Prostate gland (tissue), 2 donors: ENCODE measurements at regions not wholly inside any gene's neighbourhood (a gene's known extent, or its start where the extent isn't known, plus 50 kb on each side); places are given as distances from the start of the nearest gene placed in this dataset.

Experiments
- DNase-seq: peaks from one replicate; pipeline ENCODE4 v3.0.0-alpha.2; 2019; ENCODE audit warnings: low spot score
- H3K27ac ChIP-seq, 2 donors: fragments of 200-600 bp; sonication (generic); 2 replicates each; pipeline ENCODE4 v1.5.1; 2017 to 2019
- H3K27me3 ChIP-seq: fragments of 200-600 bp; sonication (generic); replicated peaks from 2 replicates; pipeline ENCODE4 v1.5.1; 2019; ENCODE audit not compliant: insufficient read depth
- H3K36me3 ChIP-seq, 2 donors: fragments of 200-600 bp; sonication (generic); 1 replicate in 1 of 2; 2 replicates in 1 of 2; pipeline versions ENCODE4 v1.5.1 to v1.8.1; 2017 to 2019
- H3K4me1 ChIP-seq: fragments of 200-600 bp; sonication (generic); replicated peaks from 2 replicates; pipeline ENCODE4 v1.5.1; 2019
- H3K4me3 ChIP-seq, 2 donors: fragments of 200-600 bp; sonication (generic); 2 replicates each; pipeline ENCODE4 v1.5.1; 2017 to 2019
- H3K9me3 ChIP-seq: fragments of 200-600 bp; sonication (generic); 2 replicates; pipeline ENCODE4 v1.5.1; 2017
- POLR2A ChIP-seq: fragments of 450-650 bp; IDR thresholded peaks from one replicate; pipeline ENCODE4 v1.6.1; 2016; ENCODE audit warnings: antibody characterized with exemption, mild to moderate bottlenecking
- POLR2AphosphoS5 ChIP-seq: sonication (generic); formaldehyde crosslinking; IDR thresholded peaks from one replicate; pipeline ENCODE4 v1.6.1; 2017; ENCODE audit warnings: antibody characterized with exemption
- WGBS: methylation state at CpG from one replicate; pipeline ENCODE4 v1.1.5; 2018; 5-methylcytosine and 5-hydroxymethylcytosine counted together
- intact Hi-C: fragments of 100-400 bp; cut with DNase I; formaldehyde crosslinking; loops from one replicate; pipeline ENCODE4 v1.14.2; 2022
- TF ChIP-seq, protein P1 (sequence below), 4 experiments: fragments of 200-600 bp in 2 of 4; fragments of 450-650 bp in 2 of 4; sonication (generic) in 2 of 4; IDR thresholded peaks; 1 replicate in 3 of 4; 2 replicates in 1 of 4; pipeline ENCODE4 v1.5.1; 2016 to 2019; ENCODE audit warnings: antibody characterized with exemption in 4 of 4, mild to moderate bottlenecking in 2 of 4, moderate library complexity in 2 of 4

GRCh38 chr13:57044910-57045309 lies 95.8 kb upstream of the PRR20A start:
- intact Hi-C loops, result no loop called here
- Histone ChIP-seq H3K4me1 (no peaks in the 10 kb centered on the region), H3K27me3 (no peaks in the 10 kb centered on the region), H3K4me3 (no peak overlapping the region), H3K27ac (no peak overlapping the region), H3K9me3 (no peaks in the 10 kb centered on the region), H3K36me3 (no peaks in the 10 kb centered on the region)
- WGBS, result 97% methylated on average over 1 of the region's 1 CpG
- DNase-seq, result no peak
- TF ChIP-seq POLR2A (no peak), POLR2AphosphoS5 (no peak)
- TF ChIP-seq, protein P1, sequence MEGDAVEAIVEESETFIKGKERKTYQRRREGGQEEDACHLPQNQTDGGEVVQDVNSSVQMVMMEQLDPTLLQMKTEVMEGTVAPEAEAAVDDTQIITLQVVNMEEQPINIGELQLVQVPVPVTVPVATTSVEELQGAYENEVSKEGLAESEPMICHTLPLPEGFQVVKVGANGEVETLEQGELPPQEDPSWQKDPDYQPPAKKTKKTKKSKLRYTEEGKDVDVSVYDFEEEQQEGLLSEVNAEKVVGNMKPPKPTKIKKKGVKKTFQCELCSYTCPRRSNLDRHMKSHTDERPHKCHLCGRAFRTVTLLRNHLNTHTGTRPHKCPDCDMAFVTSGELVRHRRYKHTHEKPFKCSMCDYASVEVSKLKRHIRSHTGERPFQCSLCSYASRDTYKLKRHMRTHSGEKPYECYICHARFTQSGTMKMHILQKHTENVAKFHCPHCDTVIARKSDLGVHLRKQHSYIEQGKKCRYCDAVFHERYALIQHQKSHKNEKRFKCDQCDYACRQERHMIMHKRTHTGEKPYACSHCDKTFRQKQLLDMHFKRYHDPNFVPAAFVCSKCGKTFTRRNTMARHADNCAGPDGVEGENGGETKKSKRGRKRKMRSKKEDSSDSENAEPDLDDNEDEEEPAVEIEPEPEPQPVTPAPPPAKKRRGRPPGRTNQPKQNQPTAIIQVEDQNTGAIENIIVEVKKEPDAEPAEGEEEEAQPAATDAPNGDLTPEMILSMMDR (IDR thresholded peaks at IDR 0.05), result no peak

GRCh38 chr13:57045826-57046546 lies 94.7 kb upstream of the PRR20A start:
- Histone ChIP-seq H3K4me3 (no peak overlapping the region), H3K27me3 (no peaks in the 10 kb centered on the region), H3K36me3 (no peaks in the 10 kb centered on the region), H3K4me1 (no peaks in the 10 kb centered on the region), H3K27ac (no peak overlapping the region), H3K9me3 (no peaks in the 10 kb centered on the region)
- TF ChIP-seq, protein P1 (IDR thresholded peaks at IDR 0.05), result no peak
- no peak for TF ChIP-seq POLR2A
- TF ChIP-seq POLR2AphosphoS5, result no peak
- 29% methylated on average over 5 of the region's 5 CpGs for WGBS
- intact Hi-C loops, result no loop called here
- DNase-seq, result no peak

- TF ChIP-seq POLR2A (no peak), POLR2AphosphoS5 (no peak)
- TF ChIP-seq, protein P1 (IDR thresholded peaks at IDR 0.05), result no peak
- no peaks in the 10 kb centered on the region for H3K36me3 ChIP-seq
- intact Hi-C loops, result no loop called here
- WGBS, result 44% methylated on average over 5 of the region's 5 CpGs
- H3K27me3 ChIP-seq, result no peaks in the 10 kb centered on the region
- no peak overlapping the region for H3K4me3 ChIP-seq
- DNase-seq, result no peak
- no peak overlapping the region for H3K27ac ChIP-seq
- no peaks in the 10 kb centered on the region for H3K4me1 ChIP-seq
- H3K9me3 ChIP-seq, result no peaks in the 10 kb centered on the region
Measured at GRCh38 chr13:57056601-57057180, 84.0 kb upstream of the PRR20A start.

DNA sequence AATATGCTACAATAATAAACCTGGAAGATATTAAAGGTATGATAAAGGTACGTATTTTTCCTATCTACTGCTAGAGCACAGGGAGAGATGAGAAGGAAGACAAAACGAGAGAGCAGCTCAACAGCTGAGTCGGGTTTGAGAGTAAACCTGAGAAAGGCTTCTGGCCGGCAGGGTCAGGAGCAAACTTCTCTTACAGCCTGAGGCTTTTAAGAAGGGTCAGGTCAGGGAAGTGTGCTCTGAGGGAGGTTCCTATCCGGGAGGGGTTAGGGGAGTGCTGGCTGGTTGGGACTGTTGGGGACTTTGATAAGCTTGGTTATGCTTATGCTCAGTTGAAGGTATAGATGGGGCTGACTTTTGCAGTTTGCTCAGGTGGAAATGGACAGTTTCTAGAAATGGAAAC lies 77.7 kb upstream of the PRR20A start:
- intact Hi-C loops, result no loop called here
- H3K4me1 ChIP-seq, result no peaks in the 10 kb centered on the region
- no peak overlapping the region for H3K27ac ChIP-seq
- DNase-seq, result no peak
- H3K4me3 ChIP-seq, result no peak overlapping the region
- H3K36me3 ChIP-seq, result no peaks in the 10 kb centered on the region
- no peaks in the 10 kb centered on the region for H3K9me3 ChIP-seq
- no peaks in the 10 kb centered on the region for H3K27me3 ChIP-seq
- TF ChIP-seq, protein P1 (IDR thresholded peaks at IDR 0.05), result no peak
- TF ChIP-seq POLR2AphosphoS5, result no peak
- no peak for TF ChIP-seq POLR2A
- 42% methylated on average over 5 of the region's 5 CpGs for WGBS

GRCh38 chr13:57073983-57074382 lies 66.7 kb upstream of the PRR20A start:
- H3K27me3 ChIP-seq, result no peaks in the 10 kb centered on the region
- no peaks in the 10 kb centered on the region for H3K36me3 ChIP-seq
- TF ChIP-seq POLR2AphosphoS5, result no peak
- TF ChIP-seq, protein P1 (IDR thresholded peaks at IDR 0.05), result no peak
- no peak for TF ChIP-seq POLR2A
- intact Hi-C loops, result no loop called here
- no peak overlapping the region for H3K4me3 ChIP-seq
- DNase-seq, result no peak
- H3K27ac ChIP-seq, result no peak overlapping the region
- WGBS, result 84% methylated on average over 2 of the region's 2 CpGs
- no peaks in the 10 kb centered on the region for H3K4me1 ChIP-seq
- H3K9me3 ChIP-seq, result no peaks in the 10 kb centered on the region
